Fibroblast of skin of left biceps (primary cell): ENCODE measurements at regions not wholly inside any gene's neighbourhood (a gene's known extent, or its start where the extent isn't known, plus 50 kb on each side); places are given as distances from the start of the nearest gene placed in this dataset.

Source experiments
- DNase-seq, 2 experiments: peaks; one replicate each; pipeline ENCODE4 v3.0.0-alpha.2; 2013; ENCODE audit warnings: low read depth in 2 of 2

DNA sequence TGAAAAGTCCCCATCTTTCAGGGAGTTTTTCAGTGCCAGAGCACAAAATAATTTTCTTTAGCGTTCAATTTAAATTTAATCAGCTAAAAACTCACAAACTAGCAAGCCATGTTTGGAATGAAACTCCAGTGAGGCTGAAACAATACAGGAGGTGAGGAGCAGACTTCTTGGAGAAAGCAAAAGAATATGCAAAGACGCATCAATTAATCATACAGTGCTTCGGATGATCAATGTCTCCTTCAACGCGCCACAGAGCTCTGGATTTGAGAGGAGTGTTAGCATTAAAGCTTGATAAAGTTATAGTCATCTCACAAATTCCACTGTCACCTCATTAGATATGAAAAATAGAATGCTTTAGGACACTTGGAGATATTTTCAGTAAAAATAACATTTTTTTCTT lies 248.0 kb downstream of the WDR11 start:
- DNase-seq, result no peak

DNA sequence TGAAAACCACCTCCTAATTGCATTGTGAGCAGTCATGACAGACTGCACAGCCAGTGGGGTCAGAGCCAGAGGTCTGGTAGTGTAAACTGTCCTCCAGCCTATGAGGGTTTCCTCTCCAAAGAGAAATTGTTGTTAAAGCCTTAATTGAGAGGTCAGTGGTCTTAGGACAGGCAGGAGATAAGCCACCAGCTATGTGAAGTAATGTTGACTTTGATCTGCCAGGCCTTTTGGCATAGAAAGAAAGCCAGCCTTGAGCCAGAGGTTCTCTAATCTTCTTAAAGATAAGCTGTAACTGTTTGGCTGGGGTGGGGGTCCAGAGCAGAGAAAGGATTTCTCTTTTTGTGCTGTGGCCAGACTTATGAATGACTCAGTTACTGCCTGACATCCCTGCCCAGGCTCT lies 248.4 kb downstream of the WDR11 start:
- DNase-seq, result no peak

DNA sequence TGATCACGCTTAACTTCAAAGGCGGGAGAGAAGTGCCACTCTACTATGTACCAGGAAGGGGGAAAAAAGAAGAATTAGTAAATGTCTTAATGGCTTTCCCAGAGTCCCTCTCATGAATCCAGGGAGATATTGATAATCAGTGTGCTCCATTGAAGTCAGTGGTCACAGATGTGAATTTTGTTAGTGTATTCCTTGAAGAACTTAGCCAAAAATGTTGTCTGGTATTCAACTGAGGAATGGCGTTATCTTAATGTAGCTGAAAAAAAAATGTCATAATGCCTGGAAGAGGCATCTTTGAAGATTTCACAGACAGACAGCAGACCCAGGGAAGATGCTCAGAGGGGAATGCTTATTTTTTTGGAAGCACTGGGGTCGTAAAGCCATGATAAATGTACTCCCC lies 250.4 kb downstream of the WDR11 start:
- no peak for DNase-seq

DNA sequence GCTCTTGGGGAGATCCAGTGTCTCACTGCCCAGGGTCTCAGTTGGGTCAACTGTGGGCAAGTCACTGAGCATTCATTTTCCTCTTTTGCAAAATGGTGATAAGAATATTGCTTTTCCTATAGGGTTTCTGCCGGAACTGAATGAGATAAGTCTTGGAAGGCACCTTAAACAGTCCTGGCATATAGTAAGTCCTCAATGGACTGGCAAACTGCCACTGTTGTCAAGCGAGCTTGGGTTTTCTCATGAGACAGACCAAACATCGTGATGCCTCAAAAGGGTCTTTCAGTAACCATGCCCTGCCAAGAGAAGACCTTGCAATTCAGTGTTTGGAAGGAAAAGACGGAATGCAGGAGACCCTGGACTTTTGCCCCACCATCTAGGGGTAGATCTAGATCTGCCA lies 251.5 kb downstream of the WDR11 start:
- no peak for DNase-seq

DNA sequence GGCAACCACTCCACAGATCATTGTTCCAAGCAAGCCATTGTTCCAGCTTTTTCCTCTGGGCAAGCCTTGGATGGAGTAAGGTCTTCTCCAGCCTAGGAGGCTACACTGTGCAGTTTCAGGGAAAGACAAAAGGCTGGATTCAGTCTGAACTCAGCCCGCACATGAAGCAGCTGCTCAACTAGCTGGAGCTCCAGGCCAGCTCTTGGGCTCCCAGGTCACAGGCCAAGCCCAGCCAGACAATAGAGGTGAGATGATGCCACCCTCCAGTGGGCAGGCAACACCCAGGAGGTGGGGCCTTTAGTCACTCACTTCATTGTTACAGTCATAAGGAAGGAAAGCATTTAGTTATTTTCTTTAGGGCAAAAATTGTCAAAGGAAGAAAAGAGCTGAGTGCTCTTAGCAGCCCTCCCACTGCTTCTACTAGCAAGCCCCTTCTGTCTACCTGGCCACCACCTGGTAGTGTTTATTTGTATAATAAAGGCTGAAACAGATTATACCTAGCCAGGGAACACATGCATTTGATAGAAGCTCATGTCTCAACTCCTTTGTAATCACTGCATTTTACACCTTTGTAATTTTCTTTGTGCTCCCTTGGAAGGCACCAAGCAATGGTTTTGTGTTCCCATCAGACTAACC lies 253.4 kb downstream of the WDR11 start:
- no peak for DNase-seq

DNA sequence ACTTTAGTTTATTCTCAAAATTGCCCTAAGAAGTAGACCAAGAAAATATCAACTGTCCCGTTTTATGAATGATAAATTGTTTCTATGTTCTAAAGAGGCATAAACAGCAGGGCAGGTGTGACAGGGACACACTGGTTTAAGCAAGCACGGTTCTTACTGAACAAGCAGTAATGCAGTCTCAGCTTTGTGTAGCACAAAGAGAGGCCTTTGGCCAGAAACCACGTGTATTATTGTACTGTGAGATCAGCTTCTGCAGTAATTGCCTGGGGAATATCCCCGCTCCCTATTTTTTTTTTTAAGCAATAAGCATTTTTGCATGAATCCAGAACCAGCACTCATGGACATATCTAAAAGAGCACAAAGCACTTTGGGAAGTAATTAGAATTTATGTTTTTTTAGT lies 255.4 kb downstream of the WDR11 start:
- no peak for DNase-seq

DNA sequence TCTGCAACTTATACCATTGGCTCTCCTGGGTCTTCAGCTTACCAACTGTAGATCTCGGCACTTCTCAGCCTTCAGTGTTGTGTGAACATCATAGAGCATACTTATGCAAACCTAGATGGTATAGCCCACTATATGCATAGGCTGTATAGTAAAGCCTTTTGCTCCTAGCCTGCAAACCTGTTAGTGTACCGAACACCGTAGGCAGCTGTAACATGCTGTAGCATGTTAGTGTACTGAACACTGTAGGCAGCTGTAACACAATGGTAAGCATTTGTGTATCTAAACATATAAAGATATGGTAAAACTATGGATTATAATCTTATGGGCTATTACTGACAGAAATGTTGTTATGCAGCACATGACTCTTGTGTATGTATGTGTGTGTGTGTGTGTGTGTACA lies 256.9 kb downstream of the WDR11 start:
- DNase-seq, result no peak

DNA sequence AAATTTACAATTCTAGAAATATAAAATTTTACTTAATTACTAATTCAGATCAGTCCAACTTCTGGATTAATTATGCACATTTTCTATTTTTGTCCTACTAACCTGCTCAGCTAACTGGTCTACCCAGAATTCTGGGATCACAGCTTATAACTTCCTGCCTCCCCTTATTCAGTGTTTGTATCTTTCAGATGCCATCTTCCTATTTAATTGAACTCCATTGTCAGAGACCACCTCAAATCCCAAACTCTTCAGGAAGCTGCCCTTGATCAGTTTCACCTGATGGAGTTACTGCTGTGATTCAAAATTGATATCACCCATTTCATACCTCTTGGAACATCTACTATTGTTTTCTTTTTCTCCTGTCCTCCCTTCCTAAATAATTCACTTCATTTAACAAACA lies 259.2 kb downstream of the WDR11 start:
- no peak for DNase-seq

DNA sequence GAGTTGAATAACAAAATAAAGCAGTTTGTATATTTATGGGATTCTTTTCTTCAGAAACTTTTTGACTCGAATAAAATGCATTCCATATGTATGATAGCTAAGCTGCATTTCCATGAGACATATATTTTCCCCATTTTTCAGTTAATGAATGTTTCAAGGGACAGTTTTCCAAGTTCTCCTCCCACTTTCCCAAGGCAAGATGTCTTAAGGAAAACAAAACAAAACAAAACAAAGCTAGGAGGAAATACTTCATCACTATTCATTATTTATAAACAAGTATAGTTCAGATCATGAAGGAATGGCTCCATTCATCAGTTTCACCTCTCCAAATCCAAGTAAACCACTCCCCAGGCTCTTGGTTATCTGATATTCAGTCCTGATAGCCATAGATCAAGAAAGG lies 261.0 kb downstream of the WDR11 start:
- DNase-seq, result no peak

DNA sequence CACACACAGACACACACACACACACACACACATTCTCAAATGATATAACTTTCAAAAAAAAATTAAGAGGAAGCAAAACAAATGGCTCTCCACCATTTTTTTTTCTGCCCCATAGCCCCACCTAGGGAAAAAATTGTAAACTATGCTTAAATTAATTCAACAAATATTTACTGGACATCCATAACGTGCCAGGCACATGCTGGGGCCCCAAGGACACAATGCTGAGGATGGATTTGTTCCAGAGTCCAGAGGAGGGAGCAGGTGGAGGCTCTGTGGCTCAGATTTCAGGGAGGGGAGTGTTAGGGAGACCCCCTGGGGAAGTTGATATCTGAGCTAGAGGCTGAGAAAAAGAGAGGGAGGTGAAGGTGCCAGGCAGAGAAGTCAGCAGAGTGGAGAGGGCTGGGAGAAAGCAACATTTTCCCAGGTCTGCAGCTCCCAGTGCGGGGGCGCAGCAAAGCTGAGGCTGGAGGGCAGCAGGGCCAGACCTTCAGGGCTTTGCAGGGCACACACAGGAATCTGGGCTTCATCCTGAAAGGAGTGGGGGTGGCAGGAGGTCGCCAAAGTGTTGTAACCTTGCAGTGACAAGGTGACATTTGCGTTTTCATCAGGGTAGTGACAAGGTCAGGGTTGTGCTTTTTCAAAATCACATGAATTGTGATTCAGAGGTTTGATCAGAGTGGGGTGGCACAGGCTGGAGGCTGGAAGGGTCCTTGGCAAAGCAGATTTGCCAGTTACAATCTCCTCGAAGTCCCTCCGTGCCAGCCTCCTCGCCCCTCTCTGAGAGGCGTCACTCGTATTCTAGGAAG lies 261.6 kb downstream of the WDR11 start:
- no peak for DNase-seq

DNA sequence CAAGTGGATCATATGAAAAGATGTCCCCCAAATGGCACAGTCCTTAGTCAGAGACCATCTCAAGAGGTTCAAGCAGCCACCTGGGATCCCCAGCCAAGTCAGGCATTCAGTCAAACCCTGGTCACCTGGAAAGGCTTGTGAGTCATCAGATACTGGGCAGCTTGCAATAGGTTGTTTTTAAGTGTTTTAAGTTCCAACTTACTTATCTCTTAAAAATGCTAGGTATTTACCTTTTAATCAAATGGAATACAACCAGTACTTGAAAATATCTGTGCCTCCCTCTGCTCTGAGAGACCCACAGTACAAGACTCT lies 262.2 kb downstream of the WDR11 start:
- DNase-seq, result no peak

DNA sequence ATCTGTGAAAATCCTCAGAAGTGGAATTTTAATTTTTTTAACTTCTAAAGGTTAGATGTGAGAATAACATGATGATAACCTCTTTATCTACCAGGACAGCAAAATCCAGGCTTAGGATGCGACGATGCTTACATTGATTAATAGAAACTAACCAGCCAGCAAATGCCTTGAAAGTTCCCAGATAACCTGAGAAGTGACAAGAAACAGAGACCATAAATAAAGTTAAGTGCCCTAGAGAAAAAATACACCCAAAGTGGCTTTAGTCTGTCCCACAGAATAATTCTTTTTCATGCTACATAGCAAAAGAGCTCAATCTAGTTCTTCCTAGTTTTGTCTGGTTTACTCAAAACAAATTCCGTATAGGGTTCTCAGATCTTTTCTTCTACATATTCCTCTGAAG lies 262.7 kb downstream of the WDR11 start:
- no peak for DNase-seq

DNA sequence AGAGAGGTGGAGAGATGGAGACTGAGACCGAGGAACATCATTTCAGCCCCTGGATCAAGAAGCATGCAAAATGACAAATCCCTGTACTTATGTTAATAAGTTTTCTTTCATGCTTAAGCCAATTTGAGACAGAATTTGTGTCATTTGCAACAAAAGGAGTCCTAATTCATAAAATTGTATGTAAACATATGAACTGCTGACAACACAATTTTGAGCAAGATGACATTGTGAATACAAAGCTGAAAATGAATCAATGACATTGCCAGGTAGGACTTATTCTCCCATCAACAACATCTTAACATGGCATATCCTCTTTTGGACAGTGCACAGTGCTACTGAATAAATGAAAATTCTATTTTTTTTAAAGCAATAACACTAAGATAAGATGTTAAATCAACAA lies 264.0 kb downstream of the WDR11 start:
- DNase-seq, result no peak

DNA sequence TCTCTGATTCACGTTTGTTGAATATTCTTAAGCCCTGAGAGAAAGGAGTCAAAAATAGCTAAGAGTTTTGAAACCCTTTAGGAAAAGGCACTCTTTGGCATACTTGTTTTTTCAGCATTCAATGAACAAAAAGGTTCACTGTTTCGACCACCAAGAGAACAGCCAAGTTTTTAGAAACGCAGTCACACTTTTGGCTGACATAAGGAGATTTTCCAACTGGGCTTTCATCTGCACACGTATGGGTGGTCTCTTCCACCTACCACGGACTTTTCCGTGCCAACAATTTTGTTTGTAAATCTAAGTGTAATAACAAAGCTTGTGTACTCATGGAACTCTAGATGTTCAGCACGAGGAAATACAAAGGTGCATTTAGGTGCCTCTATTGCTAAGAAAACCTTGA lies 270.3 kb downstream of the WDR11 start:
- no peak for DNase-seq

DNA sequence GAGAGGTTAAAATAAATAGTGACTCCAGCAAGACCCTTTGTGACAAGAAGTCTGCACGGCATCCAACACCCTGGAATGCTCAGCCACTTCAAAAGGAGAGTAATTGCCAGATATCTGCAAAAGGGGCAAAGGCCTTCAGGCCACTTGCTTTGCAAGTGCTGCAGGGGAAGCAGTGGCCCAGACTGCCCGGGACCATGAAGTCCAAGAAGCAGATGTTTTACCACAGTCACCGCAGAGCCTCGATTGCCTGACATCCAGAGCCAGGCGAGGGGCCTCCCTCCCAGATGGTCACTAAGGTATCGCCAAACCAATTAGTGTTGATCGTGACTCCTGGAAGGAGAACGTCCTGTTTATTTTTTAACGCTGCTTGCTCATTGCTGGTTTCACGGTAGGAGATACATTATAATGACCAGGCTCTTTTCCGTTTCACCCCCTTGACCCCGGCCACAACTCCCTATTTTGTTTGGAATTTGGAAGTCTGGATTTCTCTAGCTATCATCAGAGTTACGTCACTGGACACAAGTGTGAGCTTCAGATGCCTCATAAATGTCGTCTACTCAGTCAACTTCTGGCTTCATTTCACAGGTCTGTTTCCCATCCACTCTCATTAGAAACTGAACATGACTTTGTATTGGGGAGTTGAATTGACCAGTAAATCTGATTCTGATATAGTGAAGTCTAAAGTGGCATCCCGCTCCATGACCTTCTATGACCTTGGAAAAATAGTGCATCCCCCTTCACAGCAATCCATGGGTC lies 276.2 kb downstream of the WDR11 start:
- no peak for DNase-seq

DNA sequence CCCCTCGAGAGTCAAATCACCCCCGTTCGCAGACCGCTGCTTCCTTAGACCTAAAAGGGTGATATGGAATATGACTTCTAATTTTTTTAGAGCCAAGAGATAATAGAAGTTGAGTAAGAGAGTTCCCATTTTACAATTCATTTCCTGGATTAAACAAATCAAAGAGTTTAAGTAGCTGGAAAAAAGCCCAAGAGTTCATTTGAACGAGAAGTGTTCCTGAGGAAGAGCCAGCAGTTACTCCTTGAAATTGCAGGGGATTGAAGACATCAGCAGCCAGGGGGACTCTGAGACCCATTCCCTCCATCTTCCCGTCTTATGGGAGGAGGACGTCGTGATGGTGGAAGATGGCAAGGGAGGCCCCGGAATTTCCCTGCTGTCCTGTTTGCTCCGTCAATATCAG lies 277.0 kb downstream of the WDR11 start:
- no peak for DNase-seq

DNA sequence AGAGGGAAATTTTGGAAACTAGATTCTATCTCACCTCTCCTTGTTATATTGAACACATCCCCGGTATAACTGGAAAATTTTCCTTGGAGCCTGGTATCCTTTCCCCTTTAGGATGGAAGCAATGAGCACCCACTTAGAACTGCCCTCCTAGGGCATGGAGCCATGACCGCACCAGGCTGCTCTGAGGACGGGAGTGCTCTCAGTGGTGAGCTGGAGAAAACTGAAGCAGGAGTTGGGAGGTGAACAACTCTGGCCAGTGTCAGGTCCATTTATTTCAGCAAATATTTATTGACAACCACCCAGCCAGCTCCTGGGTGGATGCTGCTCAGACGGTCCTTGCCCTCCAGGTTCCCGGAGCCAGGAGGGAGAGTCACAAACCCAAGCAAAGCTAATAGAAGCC lies 278.1 kb downstream of the WDR11 start:
- DNase-seq, result no peak

DNA sequence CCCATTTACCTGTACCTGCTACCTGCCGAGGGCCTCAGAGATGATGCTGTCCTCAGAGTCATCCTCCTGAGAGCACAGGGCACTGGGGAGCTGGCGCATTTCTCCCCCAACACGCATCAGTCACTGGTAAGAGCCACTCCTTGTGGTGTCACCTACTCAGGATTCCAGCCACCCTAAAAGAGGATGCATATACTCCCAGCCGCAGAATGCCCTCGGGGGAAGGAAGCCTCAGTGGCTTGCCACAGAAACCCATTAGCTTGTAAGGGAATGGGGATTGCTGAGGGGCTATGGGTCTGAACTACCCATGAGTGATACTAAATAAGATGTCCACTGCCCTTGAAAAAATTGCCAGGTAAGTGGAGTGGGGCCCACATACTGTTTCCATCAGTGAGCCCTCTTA lies 279.2 kb downstream of the WDR11 start:
- DNase-seq, result no peak

DNA sequence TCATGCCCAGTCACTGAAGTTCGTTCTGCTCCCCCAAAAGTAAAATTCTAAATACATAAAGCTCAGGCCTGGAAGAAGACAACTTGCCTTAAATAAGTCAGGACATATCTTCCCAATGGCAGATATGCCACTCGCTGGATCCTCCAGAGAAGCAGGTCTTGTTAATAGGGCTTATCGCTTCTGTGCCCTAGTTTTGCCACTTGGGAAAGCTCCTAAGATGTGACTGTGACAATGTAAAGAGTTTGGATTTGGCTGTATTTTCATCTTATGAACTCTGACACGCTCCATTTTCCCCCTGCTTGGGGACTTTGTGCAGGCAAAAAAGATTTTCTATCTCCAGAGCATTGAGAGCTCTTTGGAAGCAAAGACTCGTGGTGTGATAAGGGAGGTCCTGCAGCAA lies 279.9 kb downstream of the WDR11 start:
- DNase-seq, result no peak

DNA sequence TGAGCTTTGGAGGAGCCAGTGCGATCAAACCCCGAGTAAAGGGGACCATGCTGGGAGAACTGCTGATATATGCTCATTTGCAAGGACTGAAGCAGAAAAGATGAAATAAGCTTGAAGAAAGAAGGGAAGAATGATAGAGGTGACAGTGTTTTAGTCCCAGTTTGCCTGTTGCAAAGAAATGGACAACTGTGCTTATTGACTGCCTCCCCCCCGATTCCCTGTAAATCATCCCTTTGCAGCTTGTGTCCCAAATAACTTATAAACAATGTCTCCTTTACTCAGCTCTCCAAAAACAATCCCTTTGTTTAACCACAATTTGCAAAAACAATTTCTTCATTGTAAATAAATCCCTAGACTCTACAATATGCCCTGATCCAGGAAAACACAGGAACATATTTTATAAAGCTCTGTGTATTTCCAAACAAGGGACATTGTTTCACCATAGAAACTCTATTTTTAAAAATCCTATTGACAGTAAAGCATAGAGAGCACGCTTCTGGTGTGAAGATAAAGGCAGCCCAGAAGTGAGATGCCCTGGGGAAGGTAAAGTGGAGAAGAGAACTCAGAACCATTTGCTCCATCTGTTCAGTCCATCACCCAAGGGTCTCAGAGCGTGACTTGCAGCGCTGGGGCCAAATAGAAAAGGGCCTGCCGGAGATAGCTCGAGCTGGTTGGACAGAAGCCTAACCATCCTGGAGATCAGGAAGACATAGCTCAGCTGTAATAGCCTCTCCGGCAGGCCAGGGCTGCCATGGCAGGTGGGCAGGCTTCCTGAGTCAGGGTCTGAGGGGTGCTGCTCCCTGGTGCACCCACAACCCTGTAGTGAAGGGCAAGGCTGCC lies 280.5 kb downstream of the WDR11 start:
- DNase-seq, result no peak

DNA sequence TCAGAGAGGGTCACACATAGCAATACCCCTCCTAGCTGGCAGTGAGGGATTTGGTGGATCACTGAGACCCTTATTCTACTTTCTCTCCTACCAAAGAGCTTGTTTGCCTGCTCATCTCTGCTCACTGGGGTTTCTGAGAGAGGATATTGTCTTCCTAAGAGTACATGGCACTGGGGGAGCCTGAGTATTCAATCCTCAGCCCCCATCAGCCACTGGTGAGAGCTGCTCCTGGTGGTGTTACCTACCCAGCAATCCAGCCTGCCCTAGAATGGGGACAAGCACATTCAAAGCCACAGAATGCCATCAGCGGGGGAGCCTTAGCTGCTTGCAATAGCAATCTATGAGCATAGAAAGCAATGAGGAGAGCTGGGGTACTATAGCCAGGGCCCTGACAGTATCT lies 281.1 kb downstream of the WDR11 start:
- DNase-seq, result no peak

DNA sequence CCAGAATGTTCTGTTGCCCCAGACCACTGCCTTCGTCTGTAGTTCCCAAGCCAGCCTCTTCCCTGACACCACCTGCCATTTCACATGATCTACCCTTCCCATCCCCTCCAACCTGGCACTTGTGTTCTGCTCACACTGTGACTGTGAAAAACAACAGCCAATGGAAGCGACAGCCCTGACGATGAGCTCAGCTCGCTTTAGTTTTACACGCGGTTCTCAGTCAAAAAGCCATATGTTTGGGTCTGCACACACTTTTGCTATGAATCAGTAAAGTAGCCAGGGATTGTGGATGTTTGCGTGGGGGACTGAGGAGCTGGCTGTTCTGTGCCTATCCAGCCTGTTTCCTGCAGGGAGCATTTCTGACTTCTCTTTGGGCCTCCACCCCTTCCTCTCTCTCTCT lies 282.7 kb downstream of the WDR11 start:
- no peak for DNase-seq
